Glutamatergic neuron (in vitro differentiated cells): ENCODE measurements at regions not wholly inside any gene's neighbourhood (a gene's known extent, or its start where the extent isn't known, plus 50 kb on each side); places are given as distances from the start of the nearest gene placed in this dataset.

Experiments used
- DNase-seq: peaks from one replicate; pipeline ENCODE4 v3.0.0; 2022
- H3K27ac Mint-ChIP-seq: one replicate; pipeline ENCODE4 v1.8.0; 2020; ENCODE audit warnings: mild to moderate bottlenecking, mixed read lengths, inconsistent platforms; ENCODE audit not compliant: unreplicated experiment
- H3K27me3 Mint-ChIP-seq: one replicate; pipeline ENCODE4 v1.8.0; 2020; ENCODE audit warnings: mild to moderate bottlenecking, moderate library complexity, mixed read lengths, inconsistent platforms; ENCODE audit not compliant: unreplicated experiment
- H3K36me3 Mint-ChIP-seq: one replicate; pipeline ENCODE4 v1.8.0; 2020; ENCODE audit warnings: mild to moderate bottlenecking, mixed read lengths, inconsistent platforms; ENCODE audit not compliant: unreplicated experiment
- H3K4me1 Mint-ChIP-seq: one replicate; pipeline ENCODE4 v1.8.0; 2020; ENCODE audit warnings: mild to moderate bottlenecking, low read depth, mixed read lengths, inconsistent platforms; ENCODE audit not compliant: unreplicated experiment
- H3K4me3 Mint-ChIP-seq: one replicate; pipeline ENCODE4 v1.8.0; 2020; ENCODE audit warnings: mild to moderate bottlenecking, mixed read lengths, inconsistent platforms; ENCODE audit not compliant: unreplicated experiment
- H3K9me3 Mint-ChIP-seq: one replicate; pipeline ENCODE4 v1.8.0; 2020; ENCODE audit warnings: mild to moderate bottlenecking, moderate library complexity, mixed read lengths, inconsistent platforms; ENCODE audit not compliant: unreplicated experiment
- TF ChIP-seq, protein P1 (sequence below): fragments of 200-600 bp; sonication (generic); IDR thresholded peaks from one replicate; pipeline ENCODE4 v1.5.0; 2021; ENCODE audit not compliant: partially characterized antibody, unreplicated experiment

GRCh38 chr13:29713839-29714238 lies 118.4 kb upstream of the SLC7A1 start:
- no peaks in the 10 kb centered on the region for H3K36me3 Mint-ChIP-seq
- H3K27ac Mint-ChIP-seq = no peak overlapping the region
- no peak overlapping the region for H3K4me3 Mint-ChIP-seq
- peaks cover 2% of the 10 kb centered on the region for H3K27me3 Mint-ChIP-seq
- peaks cover 26% of the 10 kb centered on the region for H3K4me1 Mint-ChIP-seq
- peaks cover 1% of the 10 kb centered on the region for H3K9me3 Mint-ChIP-seq
- TF ChIP-seq, protein P1, sequence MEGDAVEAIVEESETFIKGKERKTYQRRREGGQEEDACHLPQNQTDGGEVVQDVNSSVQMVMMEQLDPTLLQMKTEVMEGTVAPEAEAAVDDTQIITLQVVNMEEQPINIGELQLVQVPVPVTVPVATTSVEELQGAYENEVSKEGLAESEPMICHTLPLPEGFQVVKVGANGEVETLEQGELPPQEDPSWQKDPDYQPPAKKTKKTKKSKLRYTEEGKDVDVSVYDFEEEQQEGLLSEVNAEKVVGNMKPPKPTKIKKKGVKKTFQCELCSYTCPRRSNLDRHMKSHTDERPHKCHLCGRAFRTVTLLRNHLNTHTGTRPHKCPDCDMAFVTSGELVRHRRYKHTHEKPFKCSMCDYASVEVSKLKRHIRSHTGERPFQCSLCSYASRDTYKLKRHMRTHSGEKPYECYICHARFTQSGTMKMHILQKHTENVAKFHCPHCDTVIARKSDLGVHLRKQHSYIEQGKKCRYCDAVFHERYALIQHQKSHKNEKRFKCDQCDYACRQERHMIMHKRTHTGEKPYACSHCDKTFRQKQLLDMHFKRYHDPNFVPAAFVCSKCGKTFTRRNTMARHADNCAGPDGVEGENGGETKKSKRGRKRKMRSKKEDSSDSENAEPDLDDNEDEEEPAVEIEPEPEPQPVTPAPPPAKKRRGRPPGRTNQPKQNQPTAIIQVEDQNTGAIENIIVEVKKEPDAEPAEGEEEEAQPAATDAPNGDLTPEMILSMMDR = peak; percentile 85
- no peak for DNase-seq

DNA sequence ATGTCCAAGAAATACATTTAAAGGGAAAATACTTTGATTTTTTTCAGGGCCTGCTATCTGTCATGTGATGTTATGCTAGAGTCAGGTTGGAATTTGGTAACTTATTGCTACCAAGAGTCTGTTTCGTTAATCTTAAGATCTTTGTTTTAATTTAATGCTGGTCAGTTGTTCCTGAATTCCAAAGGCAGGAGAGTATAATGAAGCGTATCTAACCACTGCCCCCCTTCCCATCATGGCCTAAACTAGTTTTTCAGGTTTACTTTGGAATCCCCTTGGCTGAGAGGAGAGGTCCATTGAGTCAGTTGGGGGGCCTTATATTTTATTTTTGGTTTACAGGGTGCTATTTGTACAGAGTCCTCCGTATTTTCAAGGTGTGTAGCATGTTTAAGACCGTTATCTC lies 116.3 kb upstream of the SLC7A1 start:
- Mint-ChIP-seq H3K9me3 (peaks cover 3% of the 10 kb centered on the region), H3K27ac (no peak overlapping the region), H3K27me3 (peaks cover 2% of the 10 kb centered on the region), H3K36me3 (no peaks in the 10 kb centered on the region), H3K4me1 (peaks cover 29% of the 10 kb centered on the region), H3K4me3 (no peak overlapping the region)
- no peak for DNase-seq
- TF ChIP-seq, protein P1 = no peak

DNA sequence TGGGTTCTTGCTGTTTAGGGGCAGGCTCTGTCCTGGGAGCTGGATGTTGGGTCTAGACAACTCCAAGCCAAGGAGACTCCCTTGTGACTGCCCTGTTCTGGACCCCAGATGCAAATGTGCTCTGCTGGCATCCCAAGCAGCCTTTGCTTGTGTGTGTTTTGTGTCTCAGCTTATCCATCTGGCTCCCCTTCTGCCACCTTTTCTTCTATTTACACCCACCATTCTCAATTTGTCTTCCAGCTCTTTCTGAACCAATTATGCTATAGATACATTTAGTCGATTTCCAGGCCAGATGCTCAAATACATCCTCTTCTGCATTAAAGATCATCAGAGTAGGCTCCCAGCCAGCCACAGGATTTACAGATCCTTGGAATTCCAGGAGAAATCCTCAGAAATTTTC lies 115.0 kb upstream of the SLC7A1 start:
- no peak for DNase-seq

DNA sequence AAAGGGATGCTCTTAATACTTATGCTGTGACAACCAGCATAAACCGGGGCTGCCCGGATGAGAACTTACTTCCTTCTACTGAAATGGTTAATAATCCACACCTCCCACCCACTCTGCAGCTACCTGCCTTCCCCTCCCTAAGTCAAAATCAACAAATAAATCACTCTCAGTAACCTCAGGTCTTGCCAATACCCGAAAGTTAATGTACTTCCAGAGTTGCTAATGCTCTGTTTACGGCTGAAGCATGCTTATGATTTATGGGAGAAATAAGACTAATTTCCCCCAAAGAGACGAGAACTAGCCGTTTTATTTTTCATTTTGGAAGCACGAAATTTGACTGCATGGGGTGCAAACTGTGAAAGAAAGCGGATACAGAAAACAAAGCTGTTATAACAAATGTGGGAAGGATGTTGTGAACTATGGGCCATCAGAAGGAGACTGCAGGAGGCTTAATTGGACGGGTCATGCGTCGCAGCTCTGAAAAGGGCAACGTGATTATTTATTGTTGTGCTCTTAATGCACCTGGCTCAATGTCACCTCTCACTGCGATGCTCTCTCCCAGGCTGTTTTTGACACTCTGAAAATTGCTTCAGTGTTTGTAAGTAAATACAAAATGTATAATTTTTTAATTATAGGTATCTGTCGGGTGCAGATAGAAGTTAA lies 114.0 kb upstream of the SLC7A1 start:
- Mint-ChIP-seq H3K27ac (no peak overlapping the region), H3K36me3 (peaks cover 4% of the 10 kb centered on the region), H3K4me1 (peaks cover 29% of the 10 kb centered on the region), H3K4me3 (no peak overlapping the region), H3K9me3 (peaks cover 3% of the 10 kb centered on the region), H3K27me3 (peaks cover 2% of the 10 kb centered on the region)
- no peak for DNase-seq
- TF ChIP-seq, protein P1 = no peak

More for the DNA sequence above, 115.0 kb upstream of the SLC7A1 start:
- H3K27me3 Mint-ChIP-seq = peaks cover 2% of the 10 kb centered on the region
- H3K9me3 Mint-ChIP-seq = peaks cover 3% of the 10 kb centered on the region
- H3K4me3 Mint-ChIP-seq = peak overlapping the region; percentile 12
- H3K36me3 Mint-ChIP-seq = peaks cover under 1% of the 10 kb centered on the region
- TF ChIP-seq, protein P1 = no peak
- H3K27ac Mint-ChIP-seq = no peak overlapping the region
- H3K4me1 Mint-ChIP-seq = peaks cover 29% of the 10 kb centered on the region

DNA sequence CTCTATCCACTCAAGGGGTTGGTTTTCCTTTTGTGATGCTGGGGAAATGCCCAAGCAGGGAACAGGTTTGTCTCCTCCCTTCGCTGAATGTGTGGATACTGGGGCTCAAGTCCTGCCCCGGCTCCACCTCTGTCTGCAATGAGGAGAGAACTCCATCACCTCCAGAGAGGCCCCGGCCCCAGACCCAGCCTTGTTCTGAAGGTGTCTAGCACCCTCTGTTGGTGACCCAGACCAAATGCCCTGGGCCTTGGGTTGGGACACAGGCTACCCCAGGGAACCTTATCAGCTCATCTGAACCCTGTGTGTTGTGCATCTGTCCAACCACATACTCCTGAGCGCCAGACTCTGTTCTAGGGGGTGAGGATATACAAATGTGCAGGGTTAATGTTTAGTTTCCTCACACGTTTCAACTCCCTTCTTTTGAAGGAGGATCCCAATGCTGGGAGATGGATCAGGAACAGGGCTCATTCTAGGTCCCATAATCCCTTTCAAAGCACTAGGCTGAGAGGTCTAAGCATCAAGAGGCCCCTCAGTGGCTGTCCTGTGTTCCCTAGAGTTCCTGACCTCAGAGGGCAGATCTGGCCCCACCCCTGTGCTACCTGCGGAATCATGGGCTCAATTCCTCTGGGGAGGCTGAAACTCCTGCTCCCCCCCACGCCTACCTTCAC lies 112.5 kb upstream of the SLC7A1 start:
- Mint-ChIP-seq H3K27me3 (peaks cover 2% of the 10 kb centered on the region), H3K4me3 (no peak overlapping the region), H3K36me3 (peaks cover 9% of the 10 kb centered on the region), H3K27ac (no peak overlapping the region), H3K9me3 (peaks cover 2% of the 10 kb centered on the region), H3K4me1 (peaks cover 29% of the 10 kb centered on the region)
- TF ChIP-seq, protein P1 = peak; percentile 37
- DNase-seq = peak; percentile 46
